AG08395 (cell line): ENCODE measurements at regions not wholly inside any gene's neighbourhood (a gene's known extent, or its start where the extent isn't known, plus 50 kb on each side); places are given as distances from the start of the nearest gene placed in this dataset.
A peak's percentile ranks its signal among the peaks of the same experiment; 100 is the strongest.
"Not testable (repeated sequence)": the region's sequence is repeated elsewhere in the genome, so short reads cannot be mapped to it uniquely, and the experiment has no call there.

Experiments used
- DNase-seq: peaks from one replicate; pipeline ENCODE4 v3.0.0; 2012; ENCODE audit warnings: mixed read lengths, low spot score

DNA sequence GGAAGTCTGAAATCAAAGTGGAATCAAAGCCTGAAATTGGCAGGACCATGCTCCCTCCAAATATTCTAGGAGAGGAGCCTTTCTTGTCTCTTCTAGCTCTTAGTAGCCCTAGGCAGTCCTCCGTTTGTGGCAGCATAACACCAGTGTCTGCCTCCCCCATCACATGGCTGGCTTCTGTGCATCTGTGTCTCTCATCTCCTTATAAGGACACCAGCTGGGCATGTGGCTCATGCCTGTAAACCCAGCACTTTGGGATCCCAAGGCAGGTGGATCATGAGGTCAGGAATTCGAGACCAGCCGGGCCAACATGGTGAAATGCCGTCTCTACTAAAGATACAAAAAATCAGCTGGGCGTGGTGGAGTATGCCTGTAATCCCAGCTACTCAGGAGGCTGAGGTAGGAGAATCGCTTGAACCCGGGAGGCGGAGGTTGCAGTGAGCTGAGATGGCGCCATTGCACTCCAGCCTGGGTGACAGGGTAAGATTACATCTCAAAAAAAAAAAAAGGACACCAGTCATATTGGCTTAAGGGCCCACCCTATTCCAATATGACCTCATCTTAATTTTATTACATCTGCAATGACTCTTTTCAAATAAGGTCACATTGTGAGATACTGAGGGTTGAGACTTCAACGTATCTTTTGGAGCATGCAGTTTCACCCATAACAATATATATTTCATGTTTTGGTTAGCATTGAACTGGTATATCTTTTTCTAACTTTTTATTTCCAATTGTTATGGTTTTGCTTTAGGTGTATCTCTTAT lies 148.0 kb upstream of the TPM1 start:
- no peak for DNase-seq

- no peak for DNase-seq
Observed at GRCh38 chr15:62895139-62895866, 147.2 kb upstream of the TPM1 start.

- peak; percentile 36 for DNase-seq
Observed at GRCh38 chr15:62895905-62896316, 146.6 kb upstream of the TPM1 start.

GRCh38 chr15:62896380-62896866 lies 146.1 kb upstream of the TPM1 start:
- DNase-seq: no peak

DNA sequence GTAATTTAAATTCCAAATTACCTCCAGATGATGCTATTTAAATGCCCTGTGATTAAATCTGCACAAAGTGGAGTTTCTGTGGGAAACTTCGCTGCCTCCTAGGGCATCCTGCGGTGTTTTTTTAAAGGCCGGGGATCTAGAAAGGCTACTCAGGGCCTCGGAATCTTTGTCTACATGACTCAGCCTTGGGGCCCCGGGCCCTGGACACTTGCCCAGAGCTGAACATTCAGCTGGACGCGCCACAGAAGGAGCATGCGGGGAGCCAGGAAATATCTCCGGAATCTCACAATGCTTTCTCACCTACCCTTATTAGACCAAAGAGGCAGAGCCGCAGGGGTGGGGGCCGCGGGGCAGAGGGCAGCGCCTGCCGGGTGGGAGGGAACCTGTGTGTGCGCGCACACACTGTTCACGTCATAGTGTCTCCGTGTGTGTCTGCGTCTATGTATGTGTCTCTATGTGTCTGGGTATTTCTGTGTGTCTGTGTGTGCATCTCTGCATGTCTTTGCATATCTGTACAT lies 145.5 kb upstream of the TPM1 start:
- peak; percentile 97 for DNase-seq

GRCh38 chr15:62897634-62898033 lies 144.9 kb upstream of the TPM1 start:
- no peak for DNase-seq

DNA sequence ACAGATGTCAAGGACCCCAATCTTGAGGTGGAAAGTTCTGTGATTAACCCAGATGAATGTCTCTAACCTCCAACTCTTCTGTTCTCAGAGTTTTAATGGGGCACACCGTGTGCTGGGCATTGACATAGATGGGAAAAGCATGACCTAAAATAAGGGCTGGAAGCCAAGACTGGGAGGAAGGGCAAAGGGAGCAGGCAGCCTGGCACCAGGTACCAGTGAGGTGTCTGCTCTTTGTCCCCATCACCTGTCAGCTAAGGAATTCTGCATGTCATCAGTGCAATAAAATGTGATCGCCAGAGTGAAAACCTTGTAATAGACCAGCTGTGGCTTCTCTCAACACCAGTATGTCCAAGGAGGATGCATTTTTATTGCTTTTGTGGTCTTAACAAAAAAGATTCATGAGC lies 143.5 kb upstream of the TPM1 start:
- no peak for DNase-seq

DNA sequence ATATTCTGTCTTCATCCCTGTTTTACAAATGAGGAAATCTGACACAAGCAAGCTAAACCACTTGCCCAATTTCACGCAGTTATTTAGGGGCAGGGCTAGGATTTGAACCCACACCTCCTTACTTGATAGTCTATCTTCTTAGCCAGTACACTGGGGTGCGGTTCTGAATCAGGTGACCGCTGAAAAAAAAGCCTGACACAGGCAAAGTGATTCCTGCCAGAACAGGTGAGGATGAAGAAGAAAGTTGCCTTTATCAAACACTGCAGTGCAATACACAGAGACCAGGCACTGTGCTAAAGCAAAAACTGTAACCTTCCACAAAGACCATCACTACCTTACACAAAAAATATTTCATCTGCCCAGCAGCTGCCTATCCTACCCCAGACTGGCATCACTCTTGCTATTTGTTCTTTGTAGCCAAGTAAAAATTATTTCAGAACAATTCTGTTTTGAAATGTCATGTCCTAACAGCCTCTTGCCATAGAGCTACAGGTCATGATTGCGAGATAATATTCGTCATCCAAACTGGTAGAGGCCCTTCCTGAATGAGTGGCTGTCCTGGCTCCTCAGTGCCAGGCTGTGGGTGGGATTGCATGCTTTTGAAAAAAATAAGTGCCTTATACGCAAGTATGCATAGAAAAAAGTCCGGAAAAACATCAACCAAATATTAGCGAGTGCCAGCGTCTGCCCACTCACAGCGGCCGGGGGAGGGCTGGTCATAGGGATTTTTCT lies 142.3 kb upstream of the TPM1 start:
- no peak for DNase-seq

DNA sequence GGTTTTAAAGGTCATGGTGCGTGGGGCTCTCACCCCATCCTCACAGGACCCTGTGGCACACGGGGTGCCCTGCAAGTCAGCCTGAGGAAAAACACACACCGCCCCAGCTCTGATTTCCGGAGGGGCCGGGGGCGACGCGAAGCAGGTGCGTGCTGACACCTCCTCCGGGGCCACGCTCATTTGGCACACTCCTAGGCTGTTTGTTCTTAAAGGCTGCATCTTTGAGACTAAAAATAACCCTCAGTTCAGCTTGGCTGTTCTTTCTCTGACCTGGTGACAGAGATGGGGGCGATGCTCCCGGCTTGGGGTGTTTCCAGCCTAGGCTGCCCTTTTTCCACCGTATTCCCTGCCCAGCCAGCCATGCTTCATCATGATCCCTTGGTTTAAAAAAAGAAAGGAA lies 141.5 kb upstream of the TPM1 start:
- no peak for DNase-seq

DNA sequence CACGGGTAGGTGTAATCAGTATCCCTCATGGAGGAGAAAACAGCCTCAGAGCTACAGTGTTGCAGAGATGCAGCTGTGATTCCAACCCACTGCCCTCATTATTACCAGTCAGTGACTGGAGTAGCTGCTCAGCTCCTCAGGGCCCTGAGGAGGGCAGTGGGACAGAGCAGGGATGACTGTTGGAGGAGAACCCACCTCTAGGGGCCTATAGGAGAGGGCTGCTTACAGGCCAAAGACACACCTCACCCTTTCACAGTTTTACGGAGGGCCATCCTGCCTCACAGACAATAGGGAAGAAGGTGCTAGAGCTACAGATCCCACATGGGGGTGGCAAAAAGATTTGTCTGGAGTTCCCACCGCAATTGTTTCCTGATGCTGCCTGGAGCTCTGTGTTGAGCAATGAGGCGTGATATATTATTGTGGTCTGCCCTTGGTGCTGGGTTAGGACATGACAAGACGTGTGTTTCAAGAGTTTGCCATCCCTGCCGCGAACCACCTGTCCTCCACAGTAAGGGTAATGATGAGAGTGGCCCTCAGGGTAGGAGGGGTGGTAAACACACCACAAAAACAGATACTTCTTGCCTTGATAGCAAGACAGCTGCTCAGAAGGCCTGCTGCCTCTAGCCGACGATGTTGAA lies 140.5 kb upstream of the TPM1 start:
- no peak for DNase-seq

DNA sequence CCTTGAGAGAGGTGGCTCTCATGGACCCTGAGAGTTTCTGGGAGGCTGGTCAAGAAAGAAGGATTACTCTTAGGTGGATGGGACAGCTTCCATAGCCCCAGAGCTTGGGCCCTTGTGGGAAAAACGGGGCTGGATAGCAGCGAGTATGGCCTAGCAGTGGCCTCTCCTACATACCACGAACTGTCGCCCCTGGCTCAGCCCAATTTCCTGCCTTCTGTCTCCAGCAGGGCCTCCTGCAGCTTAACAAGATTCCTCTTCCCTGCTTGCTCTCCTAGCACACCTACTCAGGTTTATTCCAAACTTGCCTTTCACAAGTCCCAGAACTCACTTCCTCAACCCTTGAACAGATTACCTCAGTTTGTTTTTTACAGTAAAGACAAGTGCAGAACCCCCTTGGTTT lies 139.7 kb upstream of the TPM1 start:
- DNase-seq: no peak

- DNase-seq: no peak
Observed at GRCh38 chr15:62903437-62903836, 139.1 kb upstream of the TPM1 start.

- DNase-seq: no peak
Observed at GRCh38 chr15:62904041-62904910, 138.3 kb upstream of the TPM1 start.

DNA sequence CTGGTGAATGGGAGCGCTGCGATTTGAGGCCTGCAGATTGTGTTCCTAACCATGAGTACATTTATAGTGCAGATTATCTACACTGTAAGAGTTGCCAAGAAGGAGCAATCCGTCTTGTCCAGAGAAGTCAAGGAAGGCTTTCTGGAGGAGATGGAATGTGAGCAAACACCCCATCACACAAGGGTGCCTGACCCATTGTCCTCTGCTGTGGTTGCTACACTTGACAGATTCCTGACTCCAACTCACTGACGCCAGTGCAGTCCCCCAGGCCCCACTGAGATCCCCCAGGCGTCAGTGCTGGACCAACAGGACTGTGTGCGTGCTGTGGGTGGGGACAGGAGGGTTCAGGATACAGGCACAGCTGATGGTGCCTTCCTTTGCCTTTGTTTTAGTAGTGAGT lies 135.9 kb upstream of the TPM1 start:
- DNase-seq: no peak

DNA sequence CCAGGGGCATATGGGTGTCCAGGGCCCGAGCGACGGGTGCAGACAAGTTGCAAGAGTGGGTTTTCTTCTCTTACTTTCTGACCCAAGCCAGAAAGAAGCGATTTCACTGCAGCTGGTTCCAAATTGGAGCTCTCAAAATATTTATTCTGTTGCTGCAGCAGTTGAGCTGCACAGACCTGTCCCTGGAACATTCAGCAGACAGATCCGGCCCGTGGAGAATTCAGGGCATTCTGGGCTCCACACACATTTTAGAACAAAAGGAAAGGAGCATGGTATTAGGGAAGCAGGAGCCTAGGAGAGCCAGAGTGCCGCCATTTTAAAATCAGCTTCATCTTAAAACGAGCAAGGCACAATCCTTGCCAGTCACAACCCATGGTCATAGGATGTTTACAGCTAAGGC lies 135.3 kb upstream of the TPM1 start:
- no peak for DNase-seq

DNA sequence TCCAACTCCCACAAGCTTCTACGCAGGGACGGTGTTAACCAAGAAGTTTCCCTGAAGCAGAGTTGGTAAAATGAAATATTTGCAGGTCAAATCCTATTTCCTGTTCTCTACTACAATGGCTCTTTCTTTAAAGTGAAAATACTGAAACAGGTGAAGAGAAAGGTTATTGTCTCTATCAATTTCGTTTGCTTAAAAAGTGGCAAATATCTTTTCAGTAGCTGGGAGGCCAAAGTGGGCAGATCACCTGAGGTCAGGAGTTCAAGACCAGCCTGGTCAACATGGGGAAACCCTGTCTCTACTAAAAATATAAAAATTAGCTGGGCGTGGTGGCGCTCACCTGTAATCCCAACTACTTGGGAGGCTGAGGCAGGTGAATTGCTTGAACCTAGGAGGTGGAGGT lies 134.2 kb upstream of the TPM1 start:
- DNase-seq: not testable (repeated sequence)

DNA sequence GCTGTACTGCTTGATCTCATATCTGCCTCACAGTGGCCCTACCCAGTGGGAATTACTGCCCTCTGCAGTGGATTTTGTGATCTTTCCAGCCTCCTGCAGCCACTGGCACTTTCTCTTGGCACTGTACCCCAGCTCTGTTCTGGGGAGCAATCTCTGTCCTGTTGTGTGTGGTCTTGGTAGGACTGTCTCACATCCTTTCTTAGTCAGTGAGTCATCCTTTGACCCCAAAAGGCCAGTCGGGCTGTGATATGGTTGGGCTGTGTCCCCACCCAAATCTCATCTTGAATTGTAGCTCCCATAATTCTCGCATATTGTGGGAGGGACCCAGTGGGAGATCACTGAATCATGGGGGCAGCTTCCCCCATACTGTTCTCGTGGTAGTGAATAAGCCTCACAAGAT lies 133.3 kb upstream of the TPM1 start:
- DNase-seq: no peak

DNA sequence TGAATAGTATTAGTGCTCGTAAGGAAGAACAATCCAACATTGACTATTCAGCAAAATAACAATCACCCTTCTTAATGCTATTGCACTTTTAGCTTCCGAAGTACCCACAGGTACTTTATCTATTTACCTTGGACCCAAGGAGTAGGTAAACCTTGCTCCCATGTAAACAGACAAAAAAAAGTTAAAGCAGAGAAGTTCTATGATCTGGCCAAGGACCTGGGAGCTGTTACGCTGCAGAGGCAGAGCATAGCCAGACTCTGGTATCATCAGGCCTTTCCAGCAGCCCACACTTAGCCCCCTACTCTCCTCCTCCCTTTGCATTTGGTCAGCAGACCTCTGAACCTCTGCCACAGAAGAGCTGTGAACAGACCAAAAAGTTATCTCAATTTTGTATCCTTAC lies 130.3 kb upstream of the TPM1 start:
- DNase-seq: no peak

GRCh38 chr15:62912808-62913207 lies 129.7 kb upstream of the TPM1 start:
- DNase-seq: no peak

GRCh38 chr15:62913246-62913645 lies 129.3 kb upstream of the TPM1 start:
- DNase-seq: no peak

- DNase-seq: no peak
Observed at GRCh38 chr15:62914461-62915079, 128.0 kb upstream of the TPM1 start.
